HCT116 (cell line): ENCODE measurements at regions not wholly inside any gene's neighbourhood (a gene's known extent, or its start where the extent isn't known, plus 50 kb on each side); places are given as distances from the start of the nearest gene placed in this dataset.

Experiments used
- ATAC-seq: fragments of 200-7000 bp; cut with Tn5 transposase; 2 replicates; pipeline ENCODE4 v1.9.1; 2020; ENCODE audit warnings: mild to moderate bottlenecking, moderate library complexity
- BruUV-seq: library from RNA; stranded (reverse); fragments of 400-500 nt; replicated peaks from 2 replicates; lab custom pipeline; 2021; lab: Mats Ljungman, UMichigan
- CTCF ChIA-PET: fragments of 300-600 bp; sonication (Branson Sonifier 250); formaldehyde crosslinking; loops from one replicate; lab custom pipeline; 2021; ENCODE audit warnings: antibody characterized with exemption; lab: Charles Lee
- POLR2A ChIA-PET: fragments of 300-600, 350-600 bp; sonication (Branson Sonifier 250); formaldehyde crosslinking; loops from one replicate; lab custom pipeline; 2021; ENCODE audit warnings: antibody characterized with exemption; lab: Charles Lee
- RAD21 ChIA-PET, 2 experiments: fragments of 300-600 bp; sonication (Branson Sonifier 250); formaldehyde crosslinking; loops; one replicate each; lab custom pipeline; 2023; ENCODE audit warnings: low total read pairs in 2 of 2; ENCODE audit not compliant: uncharacterized antibody in 2 of 2, unreplicated experiment in 2 of 2, low non-redundant PET in 1 of 2; lab: Charles Lee
- DNase-seq: peaks from one replicate; pipeline ENCODE4 v3.0.0-alpha.2; 2010; ENCODE audit warnings: low read depth, low spot score
- H2AFZ ChIP-seq: fragments of 200-600 bp; shearing (Covaris generic), sonication (generic); 2 replicates; pipeline ENCODE4 v1.6.1; 2017; ENCODE audit warnings: low read depth, mixed run types, mixed read lengths, antibody characterized with exemption, low read length; ENCODE audit not compliant: poor library complexity, severe bottlenecking
- H3K27ac ChIP-seq: 2 replicates; pipeline ENCODE4 v1.5.1; 2012; ENCODE audit warnings: low read depth, low read length
- H3K27me3 ChIP-seq: fragments of 200-600 bp; sonication (generic); 2 replicates; pipeline ENCODE4 v1.6.1; 2016; ENCODE audit warnings: mixed run types, low read length, mixed read lengths; ENCODE audit not compliant: insufficient read depth
- H3K36me3 ChIP-seq, 2 experiments: fragments of 200-500 bp in 1 of 2; fragments of 200-600 bp in 1 of 2; sonication (Bioruptor generic) in 1 of 2; sonication (generic) in 1 of 2; 2 replicates each; pipeline versions ENCODE4 v1.5.1 to v1.6.1; 2014 to 2016; ENCODE audit warnings: low read length in 2 of 2, inconsistent platforms in 1 of 2, mixed read lengths in 1 of 2, mixed run types in 1 of 2; ENCODE audit not compliant: insufficient read depth in 2 of 2, control insufficient read depth in 1 of 2
- H3K4me1 ChIP-seq, 2 experiments: fragments of 200-600 bp in 1 of 2; sonication (generic) in 1 of 2; 2 replicates each; pipeline versions ENCODE4 v1.5.1 to v1.6.1; 2012 to 2017; ENCODE audit warnings: low read length in 2 of 2, inconsistent platforms in 1 of 2, mild to moderate bottlenecking in 1 of 2, mixed read lengths in 1 of 2, mixed run types in 1 of 2, moderate library complexity in 1 of 2; ENCODE audit not compliant: insufficient read depth in 2 of 2, control insufficient read depth in 1 of 2
- H3K4me2 ChIP-seq: fragments of 200-600 bp; sonication (generic); 2 replicates; pipeline ENCODE4 v1.6.1; 2017; ENCODE audit warnings: mixed run types, low read length, mixed read lengths
- H3K4me3 ChIP-seq, 2 experiments: fragments of 200-600 bp in 1 of 2; sonication (generic) in 1 of 2; replicated peaks in 1 of 2; 2 replicates each; pipeline ENCODE4 v1.5.1; 2011 to 2016; ENCODE audit warnings: low read length in 2 of 2, control low read depth in 1 of 2, low read depth in 1 of 2, mild to moderate bottlenecking in 1 of 2, mixed read lengths in 1 of 2, mixed run types in 1 of 2
- H3K79me2 ChIP-seq: fragments of 200-600 bp; sonication (generic); 2 replicates; pipeline ENCODE4 v1.6.1; 2017; ENCODE audit warnings: mild to moderate bottlenecking, mixed run types, low read length, moderate library complexity, mixed read lengths; ENCODE audit not compliant: insufficient read depth
- H3K9ac ChIP-seq: fragments of 200-600 bp; sonication (generic); 2 replicates; pipeline ENCODE4 v1.6.1; 2016; ENCODE audit warnings: low read length, mixed read lengths
- H3K9me2 ChIP-seq: fragments of 200-600 bp; sonication (generic), shearing (Covaris generic); 2 replicates; pipeline ENCODE4 v1.6.1; 2017; ENCODE audit warnings: mixed run types, mild to moderate bottlenecking, moderate library complexity; ENCODE audit not compliant: insufficient read depth
- H3K9me3 ChIP-seq, 2 experiments: fragments of 200-500 bp in 1 of 2; fragments of 200-600 bp in 1 of 2; sonication (Bioruptor generic) in 1 of 2; sonication (generic) in 1 of 2; 2 replicates each; pipeline ENCODE4 v1.6.1; 2014 to 2017; ENCODE audit warnings: low read length in 2 of 2, mixed read lengths in 2 of 2, inconsistent platforms in 1 of 2, low read depth in 1 of 2, mild to moderate bottlenecking in 1 of 2, mixed run types in 1 of 2, moderate library complexity in 1 of 2; ENCODE audit not compliant: control insufficient read depth in 1 of 2, insufficient read depth in 1 of 2
- H4K20me1 ChIP-seq: fragments of 200-600 bp; sonication (generic), shearing (Covaris generic); 2 replicates; pipeline ENCODE4 v1.6.1; 2017; ENCODE audit warnings: mixed run types, mild to moderate bottlenecking, moderate library complexity; ENCODE audit not compliant: insufficient read depth
- CEBPB ChIP-seq: IDR thresholded peaks from 2 replicates; pipeline ENCODE4 v1.6.1; 2012; ENCODE audit warnings: low read depth
- EGR1 ChIP-seq: IDR thresholded peaks from 2 replicates; pipeline ENCODE4 v1.6.1; 2012; ENCODE audit warnings: low read depth
- ELF1 ChIP-seq: IDR thresholded peaks from 2 replicates; pipeline ENCODE4 v1.6.1; 2012; ENCODE audit warnings: low read depth, borderline replicate concordance
- EZH2 ChIP-seq: fragments of 200-600 bp; sonication (generic); IDR thresholded peaks from 2 replicates; pipeline ENCODE4 v1.6.1; 2017; ENCODE audit warnings: antibody characterized with exemption, mixed run types
- EZH2phosphoT487 ChIP-seq: fragments of 200-600 bp; IDR thresholded peaks from 2 replicates; pipeline ENCODE4 v1.6.1; 2018; ENCODE audit warnings: antibody characterized with exemption, borderline replicate concordance
- FOSL1 ChIP-seq: IDR thresholded peaks from 2 replicates; pipeline ENCODE4 v1.6.1; 2012; ENCODE audit warnings: low read depth
- SIN3A ChIP-seq: IDR thresholded peaks from 2 replicates; pipeline ENCODE4 v1.6.1; 2012; ENCODE audit warnings: low read depth
- SP1 ChIP-seq: IDR thresholded peaks from 2 replicates; pipeline ENCODE4 v1.6.1; 2012; ENCODE audit warnings: low read depth
- SRF ChIP-seq: IDR thresholded peaks from 2 replicates; pipeline ENCODE4 v1.6.1; 2012; ENCODE audit warnings: low read depth
- TCF7L2 ChIP-seq: IDR thresholded peaks from 2 replicates; pipeline ENCODE4 v1.7.0; 2011; ENCODE audit warnings: borderline replicate concordance, inconsistent platforms; ENCODE audit not compliant: insufficient read depth, insufficient read length; ENCODE audit errors: extremely low read depth
- YY1 ChIP-seq: IDR thresholded peaks from 2 replicates; pipeline ENCODE4 v1.6.1; 2011; ENCODE audit warnings: low read length, low read depth, moderate library complexity, mild to moderate bottlenecking; ENCODE audit not compliant: insufficient replicate concordance; ENCODE audit errors: extremely low read depth
- ZFX ChIP-seq: fragments of 450-650 bp; IDR thresholded peaks from 2 replicates; pipeline ENCODE4 v1.6.1; 2017
- intact Hi-C: fragments of 100-400 bp; cut with micrococcal nuclease; formaldehyde crosslinking; loops from 2 replicates; pipeline ENCODE4 v1.10.0; 2022
- TF ChIP-seq, protein P1 (sequence below): IDR thresholded peaks from 2 replicates; pipeline ENCODE4 v1.6.1; 2012
- TF ChIP-seq, protein P2 (sequence below), 3 experiments: fragments of 200-600 bp in 1 of 3; sonication (generic) in 1 of 3; IDR thresholded peaks in 2 of 3; conservative IDR thresholded peaks in 1 of 3; 2 replicates each; pipeline ENCODE4 v1.5.1; 2012 to 2017; ENCODE audit warnings: low read depth in 2 of 3, low read length in 2 of 3, antibody characterized with exemption in 1 of 3, borderline replicate concordance in 1 of 3, control low read depth in 1 of 3, mild to moderate bottlenecking in 1 of 3, mixed read lengths in 1 of 3, mixed run types in 1 of 3, moderate library complexity in 1 of 3; ENCODE audit not compliant: insufficient read depth in 1 of 3
- TF ChIP-seq, protein P3 (sequence below): IDR thresholded peaks from 2 replicates; pipeline ENCODE4 v1.6.1; 2011; ENCODE audit warnings: mild to moderate bottlenecking, low read length, moderate library complexity; ENCODE audit not compliant: insufficient replicate concordance; ENCODE audit errors: extremely low read depth

DNA sequence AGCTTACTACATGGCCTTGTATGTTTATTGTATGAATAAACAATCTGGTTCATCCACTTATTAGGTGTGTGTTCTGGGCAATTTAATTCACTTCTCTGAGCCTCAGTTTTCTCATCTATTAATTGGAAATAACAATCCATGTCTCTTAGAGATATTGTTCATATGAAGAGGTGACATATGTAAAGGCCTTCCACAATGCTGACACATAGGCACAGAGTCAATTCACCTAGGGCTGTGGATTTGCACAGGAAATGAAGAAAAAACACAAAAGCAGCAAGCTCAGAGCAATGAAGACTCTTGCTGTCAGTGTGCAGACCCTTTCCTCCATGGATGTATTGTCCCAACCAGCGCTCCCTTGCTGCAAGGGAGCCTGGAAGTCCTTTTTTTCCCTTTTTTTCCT lies 195.2 kb upstream of the CAMK1G start:
- Histone ChIP-seq H3K4me2 (peak overlapping the region; percentile 40), H3K9me3 (no peaks in the 10 kb centered on the region), H3K36me3 (no peaks in the 10 kb centered on the region), H3K9ac (no peak overlapping the region)
- CTCF ChIA-PET: no interaction called here
- ATAC-seq: no peak
- TF ChIP-seq CEBPB (no peak), EZH2phosphoT487 (no peak), TCF7L2 (no peak), EZH2 (no peak), SP1 (no peak), EGR1 (no peak), SRF (no peak), SIN3A (no peak), ZFX (no peak), YY1 (no peak), FOSL1 (no peak), ELF1 (no peak)
- TF ChIP-seq, protein P1, sequence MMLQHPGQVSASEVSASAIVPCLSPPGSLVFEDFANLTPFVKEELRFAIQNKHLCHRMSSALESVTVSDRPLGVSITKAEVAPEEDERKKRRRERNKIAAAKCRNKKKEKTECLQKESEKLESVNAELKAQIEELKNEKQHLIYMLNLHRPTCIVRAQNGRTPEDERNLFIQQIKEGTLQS: no peak
- TF ChIP-seq, protein P2, sequence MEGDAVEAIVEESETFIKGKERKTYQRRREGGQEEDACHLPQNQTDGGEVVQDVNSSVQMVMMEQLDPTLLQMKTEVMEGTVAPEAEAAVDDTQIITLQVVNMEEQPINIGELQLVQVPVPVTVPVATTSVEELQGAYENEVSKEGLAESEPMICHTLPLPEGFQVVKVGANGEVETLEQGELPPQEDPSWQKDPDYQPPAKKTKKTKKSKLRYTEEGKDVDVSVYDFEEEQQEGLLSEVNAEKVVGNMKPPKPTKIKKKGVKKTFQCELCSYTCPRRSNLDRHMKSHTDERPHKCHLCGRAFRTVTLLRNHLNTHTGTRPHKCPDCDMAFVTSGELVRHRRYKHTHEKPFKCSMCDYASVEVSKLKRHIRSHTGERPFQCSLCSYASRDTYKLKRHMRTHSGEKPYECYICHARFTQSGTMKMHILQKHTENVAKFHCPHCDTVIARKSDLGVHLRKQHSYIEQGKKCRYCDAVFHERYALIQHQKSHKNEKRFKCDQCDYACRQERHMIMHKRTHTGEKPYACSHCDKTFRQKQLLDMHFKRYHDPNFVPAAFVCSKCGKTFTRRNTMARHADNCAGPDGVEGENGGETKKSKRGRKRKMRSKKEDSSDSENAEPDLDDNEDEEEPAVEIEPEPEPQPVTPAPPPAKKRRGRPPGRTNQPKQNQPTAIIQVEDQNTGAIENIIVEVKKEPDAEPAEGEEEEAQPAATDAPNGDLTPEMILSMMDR (IDR thresholded peaks at IDR 0.05 in 2 of 3, conservative IDR thresholded peaks at IDR 0.05 in 1 of 3; ENCODE audit: borderline replicate concordance in 1 of 3, insufficient read depth in 1 of 3, low read depth in 2 of 3, low read length in 2 of 3): no peak
- TF ChIP-seq, protein P3, sequence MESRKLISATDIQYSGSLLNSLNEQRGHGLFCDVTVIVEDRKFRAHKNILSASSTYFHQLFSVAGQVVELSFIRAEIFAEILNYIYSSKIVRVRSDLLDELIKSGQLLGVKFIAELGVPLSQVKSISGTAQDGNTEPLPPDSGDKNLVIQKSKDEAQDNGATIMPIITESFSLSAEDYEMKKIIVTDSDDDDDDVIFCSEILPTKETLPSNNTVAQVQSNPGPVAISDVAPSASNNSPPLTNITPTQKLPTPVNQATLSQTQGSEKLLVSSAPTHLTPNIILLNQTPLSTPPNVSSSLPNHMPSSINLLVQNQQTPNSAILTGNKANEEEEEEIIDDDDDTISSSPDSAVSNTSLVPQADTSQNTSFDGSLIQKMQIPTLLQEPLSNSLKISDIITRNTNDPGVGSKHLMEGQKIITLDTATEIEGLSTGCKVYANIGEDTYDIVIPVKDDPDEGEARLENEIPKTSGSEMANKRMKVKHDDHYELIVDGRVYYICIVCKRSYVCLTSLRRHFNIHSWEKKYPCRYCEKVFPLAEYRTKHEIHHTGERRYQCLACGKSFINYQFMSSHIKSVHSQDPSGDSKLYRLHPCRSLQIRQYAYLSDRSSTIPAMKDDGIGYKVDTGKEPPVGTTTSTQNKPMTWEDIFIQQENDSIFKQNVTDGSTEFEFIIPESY: no peak
- TF ChIP-seq, all 23 proteins: peak for 0
- H4K20me1 ChIP-seq: no peaks in the 10 kb centered on the region
- H3K79me2 ChIP-seq: no peaks in the 10 kb centered on the region
- no peak overlapping the region for H3K4me3 ChIP-seq
- no TSS peak for BruUV-seq
- H3K4me1 ChIP-seq: peaks cover 0 to 29% of the 10 kb centered on the region in 2 experiments; a peak in 2 of 4 replicates
- H3K27me3 ChIP-seq: no peaks in the 10 kb centered on the region
- DNase-seq: no peak
- ChIA-PET RAD21 (no interaction called here), POLR2A (no interaction called here)
- intact Hi-C loops: loop anchor here (10.0 kb wide), 1 partner anchor 56 kb away; no protein-coding TSS in a partner anchor
- no peaks in the 10 kb centered on the region for H3K9me2 ChIP-seq
- peak overlapping the region; percentile 5 for H2AFZ ChIP-seq
- H3K27ac ChIP-seq: no peak overlapping the region
